ENCODE measurements at regions not wholly inside any gene's neighbourhood (a gene's known extent, or its start where the extent isn't known, plus 50 kb on each side); places are given as distances from the start of the nearest gene placed in this dataset.
"Not testable (repeated sequence)": the region's sequence is repeated elsewhere in the genome, so short reads cannot be mapped to it uniquely, and the experiment has no call there.

DNA sequence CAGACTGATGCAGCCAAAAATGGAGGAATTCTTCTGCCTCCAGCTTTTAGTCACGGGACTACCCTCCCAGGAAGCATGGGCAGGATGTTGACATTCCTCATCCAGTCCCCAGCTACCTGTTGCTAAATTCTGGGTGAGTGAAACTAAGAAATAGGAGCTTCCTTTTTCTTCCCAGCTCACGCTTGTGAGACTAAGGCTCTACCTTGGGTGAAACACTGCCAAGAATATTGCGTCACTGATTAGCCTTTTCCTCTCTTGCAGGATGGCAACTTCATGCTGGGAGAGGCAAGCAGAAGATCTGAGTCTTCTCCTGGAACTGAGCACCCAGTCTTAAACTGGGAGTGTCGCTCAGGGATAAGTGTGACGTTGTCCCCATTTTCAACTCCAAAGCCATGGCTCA lies 59.7 kb downstream of the RNU2-63P start:
- not testable (repeated sequence) for DNase-seq

DNA sequence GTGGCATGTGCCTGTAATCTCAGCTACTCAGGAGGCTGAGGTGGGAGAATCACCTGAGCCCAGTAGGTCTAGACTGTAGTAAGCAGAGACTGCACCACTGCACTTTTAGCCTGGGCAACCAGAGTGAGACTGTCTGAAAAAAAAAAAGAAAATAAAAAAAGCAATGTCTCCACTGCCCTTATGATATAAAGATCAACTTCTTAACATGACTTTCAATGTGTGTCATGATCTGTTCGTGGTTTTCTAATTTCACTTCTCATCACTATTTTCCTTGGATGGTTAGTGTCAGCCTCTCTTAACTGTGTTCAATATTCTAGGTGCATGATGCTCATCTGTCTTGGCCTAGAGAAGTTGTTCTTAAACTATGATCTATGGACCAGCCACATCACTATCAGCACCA lies 67.3 kb downstream of the RNU2-63P start:
- DNase-seq, result not testable (repeated sequence)

DNA sequence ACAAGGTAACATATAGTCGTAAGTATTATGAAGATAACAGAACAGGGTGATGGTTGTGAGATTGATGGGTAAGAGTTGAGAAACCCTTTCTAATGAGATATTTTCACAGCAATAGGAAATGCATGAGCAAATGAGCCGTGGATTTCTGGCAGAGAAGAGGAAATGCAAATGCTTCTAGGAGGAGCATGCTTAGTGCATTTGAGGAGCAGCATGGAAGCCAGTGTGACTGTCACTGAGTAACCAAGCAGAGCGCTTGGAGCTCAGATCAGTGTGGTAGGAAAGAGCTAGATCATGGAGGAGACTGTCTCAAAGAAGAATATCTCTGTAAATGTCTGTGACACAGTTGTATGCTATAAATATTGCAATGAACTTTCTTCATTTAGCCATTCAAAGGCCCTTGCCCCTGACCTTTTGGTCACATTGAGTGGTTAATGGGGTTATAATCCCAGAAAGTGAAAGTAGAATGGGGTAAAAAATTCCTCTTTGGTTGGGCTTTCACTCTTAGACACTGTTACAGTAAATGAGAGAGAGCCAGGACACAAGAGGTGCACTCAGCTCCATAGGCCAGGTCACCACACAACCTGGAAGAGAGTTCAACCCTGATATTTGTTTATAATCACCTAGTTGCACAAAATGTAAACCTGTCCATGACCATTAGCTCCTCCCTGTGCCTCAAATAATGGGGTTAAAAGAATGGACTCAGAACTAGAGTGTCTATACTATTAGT lies 69.5 kb downstream of the RNU2-63P start:
- DNase-seq, result not testable (repeated sequence)

DNA sequence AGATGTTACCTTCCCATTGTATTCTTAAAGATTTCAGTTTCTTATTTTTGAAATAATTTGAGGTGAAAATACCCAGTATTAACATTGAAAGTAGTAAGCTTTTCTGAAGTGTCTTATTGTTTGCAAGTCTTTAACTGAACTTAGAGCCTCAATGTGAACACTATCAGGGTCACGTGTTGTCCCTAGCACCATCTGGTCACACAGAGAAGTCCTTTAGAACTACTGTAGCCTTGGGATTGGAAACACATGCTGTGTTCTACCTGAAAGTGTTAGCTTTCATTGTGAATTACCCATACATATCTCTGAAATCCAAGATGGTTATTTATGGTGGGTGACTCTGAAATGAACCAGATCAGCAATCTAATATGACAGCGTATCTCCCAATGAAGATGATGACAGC lies 77.0 kb downstream of the RNU2-63P start:
- not testable (repeated sequence) for DNase-seq

DNA sequence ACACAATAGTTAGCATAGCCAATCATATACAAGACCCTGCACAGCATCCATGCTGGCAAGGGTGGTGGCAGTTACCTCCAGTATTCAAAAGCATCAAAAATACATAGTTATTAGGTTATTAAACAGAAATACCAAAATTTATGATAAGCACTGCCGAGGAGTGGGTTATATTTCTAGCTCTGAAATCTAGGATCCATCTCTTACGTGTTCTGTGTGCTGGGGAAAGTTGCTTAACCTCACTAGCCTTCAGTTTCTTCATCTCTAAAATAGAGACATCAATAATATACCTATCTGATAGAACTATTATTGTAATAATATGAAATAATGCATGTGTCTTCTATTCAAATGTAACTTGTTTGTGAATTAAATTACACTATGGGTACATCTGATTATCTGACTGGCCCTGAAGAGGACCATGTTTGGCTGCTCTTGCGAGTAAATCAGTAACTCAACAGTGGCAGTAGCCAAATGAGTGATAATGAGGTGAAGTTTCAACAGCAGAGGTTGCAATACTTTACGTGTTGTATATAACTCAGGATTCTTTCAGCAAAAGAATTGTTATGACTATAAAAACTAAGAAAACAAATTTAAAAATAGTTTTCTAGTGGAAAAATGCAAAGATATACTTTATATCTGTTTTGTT lies 93.5 kb upstream of the RGPD2 start:
- peak in 1 of 2 experiments; percentile 34 for DNase-seq

DNA sequence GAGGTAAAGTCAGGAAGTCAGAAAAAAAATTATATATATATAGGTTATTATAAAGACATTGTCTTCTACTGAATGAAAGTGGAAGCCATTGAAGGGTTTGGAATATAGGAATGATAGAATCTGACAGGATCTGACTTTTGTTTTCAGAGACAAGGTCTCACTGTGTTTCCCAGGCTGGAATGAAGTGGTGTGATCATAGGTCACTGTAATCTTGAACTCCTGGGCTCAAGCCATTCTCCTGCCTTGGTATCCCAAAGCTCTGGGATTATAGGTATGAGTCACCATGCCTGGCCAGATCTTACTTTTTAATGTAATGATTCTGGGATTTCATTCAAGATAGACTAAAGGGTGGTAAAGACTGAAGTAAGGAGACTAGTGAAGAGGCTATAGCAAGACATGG lies 91.6 kb upstream of the RGPD2 start:
- DNase-seq, result not testable (repeated sequence)

DNA sequence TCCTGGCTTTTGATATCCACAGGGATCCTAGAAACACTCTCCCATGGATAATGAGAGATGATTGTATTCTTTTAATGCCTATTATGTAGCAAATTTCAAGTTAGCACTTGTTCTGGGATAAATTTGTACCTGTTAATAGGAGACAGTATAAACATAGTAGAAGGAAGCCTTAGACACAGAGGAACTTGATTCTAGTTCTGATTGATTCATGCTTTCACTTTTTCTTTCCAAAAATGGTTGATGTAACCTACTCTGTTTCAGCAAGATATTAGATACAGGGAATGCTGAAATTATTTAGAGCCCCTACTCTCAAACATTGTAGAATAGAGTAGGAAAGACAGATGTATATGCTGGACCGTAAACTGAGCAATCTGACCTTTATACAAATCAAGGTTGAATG lies 85.3 kb upstream of the RGPD2 start:
- DNase-seq, result not testable (repeated sequence)

DNA sequence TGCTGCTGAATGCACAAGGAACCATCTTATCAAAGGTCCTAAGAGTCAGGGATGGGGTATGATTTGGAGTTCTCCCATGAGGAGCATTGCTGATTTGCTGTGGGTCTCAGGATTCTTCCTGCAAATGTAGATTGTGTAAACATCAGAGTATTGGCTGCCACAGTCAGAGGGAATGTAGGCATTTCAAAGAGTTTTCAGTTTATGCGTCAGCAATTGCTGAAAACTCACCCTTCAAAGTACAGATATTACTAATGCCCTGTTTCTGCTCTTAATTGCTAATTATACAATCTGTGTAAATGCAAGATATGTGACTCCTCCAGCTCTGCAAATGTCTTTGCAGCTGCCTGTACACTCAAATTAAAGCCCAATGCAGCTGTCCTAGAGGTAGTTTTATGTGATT lies 83.4 kb upstream of the RGPD2 start:
- not testable (repeated sequence) for DNase-seq

DNA sequence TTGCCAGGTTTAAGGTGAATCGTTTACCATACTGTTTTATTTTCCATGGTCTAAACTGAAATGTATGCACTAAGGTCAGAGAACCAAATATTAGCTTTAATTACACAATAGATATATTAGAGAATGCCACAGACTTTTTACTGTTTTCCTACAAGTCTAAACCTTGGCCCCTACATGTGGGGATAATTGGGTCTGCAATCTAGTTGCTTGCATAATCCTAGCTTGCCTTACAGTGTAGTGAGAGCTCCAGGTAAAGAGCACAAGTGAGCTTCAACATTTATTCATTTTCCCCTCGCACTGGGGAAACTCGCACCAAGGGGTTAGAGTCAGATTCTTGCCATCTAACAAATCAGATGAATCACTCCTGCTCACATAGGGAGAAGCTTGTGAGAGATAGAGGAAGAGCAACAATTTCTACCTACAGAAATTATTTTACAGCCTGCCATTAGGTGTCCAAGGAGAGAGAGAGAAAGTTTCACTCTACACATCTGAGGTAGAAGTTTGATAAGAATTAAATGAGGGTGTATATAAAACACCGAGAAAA lies 82.0 kb upstream of the RGPD2 start:
- not testable (repeated sequence) for DNase-seq

DNA sequence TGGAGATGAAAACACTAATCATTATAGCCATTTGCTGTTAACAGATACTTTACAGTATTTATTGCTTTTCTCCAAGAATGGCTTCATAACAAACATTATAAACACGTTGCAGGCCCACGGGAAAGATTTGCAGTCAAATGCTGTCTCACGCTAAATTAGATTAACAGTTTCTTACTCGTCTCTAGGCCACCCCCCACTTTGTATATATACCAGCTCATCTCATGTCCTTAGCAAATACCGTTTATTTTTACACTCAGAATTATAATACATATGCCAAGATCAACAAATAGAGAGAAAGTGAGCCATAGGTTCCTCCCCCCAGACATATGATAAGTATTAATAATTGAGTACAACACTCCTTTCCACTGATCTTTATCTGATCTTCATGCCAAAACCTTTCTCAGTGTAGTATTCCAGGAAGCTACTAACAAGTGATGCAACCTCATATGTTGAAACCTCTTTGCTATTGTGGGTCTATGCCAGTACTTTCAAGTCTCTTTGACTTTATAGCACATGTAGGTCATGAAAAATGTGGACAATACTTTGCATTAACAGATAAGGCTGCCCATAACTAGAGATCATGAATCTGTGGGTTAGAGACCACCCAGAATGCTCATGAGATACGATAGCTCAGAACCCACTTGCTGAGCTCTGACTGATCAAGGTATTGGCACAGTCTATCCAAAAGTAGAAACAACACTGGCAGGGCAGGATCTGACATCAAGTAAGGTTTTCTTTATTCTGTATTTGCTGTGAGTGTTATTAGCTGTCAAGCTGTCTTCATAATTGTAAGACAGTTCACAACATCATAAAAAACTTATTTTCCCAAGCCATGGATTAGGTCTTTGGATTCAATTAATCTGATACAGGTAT lies 77.9 kb upstream of the RGPD2 start:
- DNase-seq, result not testable (repeated sequence)

DNA sequence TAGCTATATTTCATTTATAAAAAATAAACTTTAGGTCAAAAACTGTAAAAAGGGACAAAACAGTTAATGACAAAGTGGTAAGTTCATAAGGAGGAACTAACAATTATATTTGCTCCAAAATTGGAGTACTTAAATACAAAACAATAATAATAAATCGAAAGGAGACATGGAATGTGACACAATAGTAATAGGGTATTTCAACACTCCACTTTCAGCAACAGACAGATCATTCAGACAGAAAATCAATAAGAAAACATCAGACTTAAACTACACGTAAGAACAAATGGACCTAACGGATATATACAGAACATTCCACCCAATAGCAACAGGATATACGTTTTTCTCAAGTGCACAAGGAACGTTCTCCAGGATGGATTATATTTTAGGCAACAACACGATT lies 58.1 kb upstream of the RGPD2 start:
- not testable (repeated sequence) for DNase-seq

Data from NCI-H526 (cell line).